ES-I3 (cell line): ENCODE measurements at regions not wholly inside any gene's neighbourhood (a gene's known extent, or its start where the extent isn't known, plus 50 kb on each side); places are given as distances from the start of the nearest gene placed in this dataset.

ENCODE experiments used
- H3K36me3 ChIP-seq: 2 replicates; pipeline ENCODE4 v1.6.1; 2013; ENCODE audit warnings: mild to moderate bottlenecking, low read length, control low read depth, moderate library complexity; ENCODE audit not compliant: insufficient read depth
- H3K4me1 ChIP-seq: 2 replicates; pipeline ENCODE4 v1.6.1; 2013; ENCODE audit warnings: mild to moderate bottlenecking, control low read depth, low read length; ENCODE audit not compliant: insufficient read depth
- H3K9ac ChIP-seq: 2 replicates; pipeline ENCODE4 v1.6.1; 2013; ENCODE audit warnings: low read depth, mild to moderate bottlenecking, low read length, moderate library complexity
- H3K9me3 ChIP-seq: 2 replicates; pipeline ENCODE4 v1.6.1; 2013; ENCODE audit warnings: mild to moderate bottlenecking, low read length, moderate library complexity; ENCODE audit not compliant: control insufficient read depth, insufficient read depth

DNA sequence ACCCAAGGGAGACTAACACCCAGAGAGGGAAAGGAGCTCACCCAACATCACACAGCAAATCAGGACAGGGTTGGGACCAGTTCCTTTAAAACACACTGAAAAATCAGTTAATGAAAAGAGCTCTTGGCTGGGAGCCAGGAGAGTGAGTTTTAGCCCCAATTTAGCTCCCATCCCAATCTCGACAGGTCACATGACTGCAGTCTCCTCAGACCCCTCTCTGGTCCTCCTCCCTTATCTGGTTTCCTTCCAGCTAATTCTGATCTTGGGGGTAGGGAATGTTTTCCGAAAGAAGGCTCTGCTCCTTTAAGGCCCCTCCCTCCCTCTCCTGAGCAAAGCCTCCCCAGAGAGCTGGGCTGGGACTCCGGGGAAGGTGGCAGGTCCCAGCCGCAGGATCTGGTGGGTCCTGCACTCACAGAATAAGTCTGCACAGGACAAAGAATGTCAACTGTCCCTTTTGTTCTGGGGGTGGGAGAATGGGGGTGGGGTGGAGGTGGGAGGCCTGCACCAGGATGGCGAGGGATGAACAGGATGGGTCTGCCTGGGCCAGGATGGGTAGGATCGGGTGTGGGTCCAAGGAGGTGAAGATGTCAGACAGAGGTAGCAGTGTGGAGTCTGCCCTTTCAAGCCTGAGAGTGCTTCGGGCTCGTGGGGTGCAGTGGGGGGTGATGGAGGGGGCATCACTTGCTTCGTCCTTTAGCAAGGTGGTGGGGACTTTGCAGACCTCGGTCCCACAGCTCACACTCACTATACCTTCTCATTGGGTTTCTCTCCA is 57.3 kb upstream of the SSBP3 start:
- H3K4me1 ChIP-seq: peaks cover 63% of the 10 kb centered on the region
- H3K9ac ChIP-seq: no peak overlapping the region
- no peaks in the 10 kb centered on the region for H3K9me3 ChIP-seq
- H3K36me3 ChIP-seq: no peaks in the 10 kb centered on the region

DNA sequence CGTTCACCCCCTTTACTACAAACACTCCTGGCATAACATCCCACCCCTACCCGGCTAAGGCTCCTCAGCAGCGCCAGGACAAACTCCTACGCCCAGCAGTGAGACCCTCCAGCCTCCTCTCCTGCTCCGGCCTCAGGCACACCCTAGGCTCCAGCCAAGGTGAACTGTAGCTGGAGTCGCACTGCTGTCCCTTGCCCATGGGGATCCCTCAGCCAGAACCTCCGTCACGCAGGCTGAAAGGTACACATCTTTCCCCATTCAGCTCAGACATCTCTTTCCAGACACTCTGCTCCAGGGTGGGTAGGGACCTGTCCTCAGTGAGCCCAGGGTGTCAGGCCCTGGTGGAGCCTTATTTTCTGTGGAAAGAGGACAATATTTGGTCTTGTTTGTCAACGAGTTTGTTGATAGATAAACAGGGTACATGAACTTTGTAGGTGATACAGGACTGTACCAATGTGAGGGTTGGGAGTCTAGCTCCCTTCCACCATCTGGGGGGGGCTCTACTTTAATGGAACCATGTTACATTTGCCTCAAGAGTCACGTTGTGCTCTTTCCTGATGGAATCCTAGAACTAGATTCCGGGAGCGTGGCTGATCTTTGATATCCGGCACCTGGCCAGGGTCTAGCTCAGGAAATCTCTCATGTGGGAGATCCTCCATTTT is 56.5 kb upstream of the SSBP3 start:
- Histone ChIP-seq H3K9ac (no peak overlapping the region), H3K4me1 (peaks cover 63% of the 10 kb centered on the region), H3K9me3 (no peaks in the 10 kb centered on the region), H3K36me3 (no peaks in the 10 kb centered on the region)

DNA sequence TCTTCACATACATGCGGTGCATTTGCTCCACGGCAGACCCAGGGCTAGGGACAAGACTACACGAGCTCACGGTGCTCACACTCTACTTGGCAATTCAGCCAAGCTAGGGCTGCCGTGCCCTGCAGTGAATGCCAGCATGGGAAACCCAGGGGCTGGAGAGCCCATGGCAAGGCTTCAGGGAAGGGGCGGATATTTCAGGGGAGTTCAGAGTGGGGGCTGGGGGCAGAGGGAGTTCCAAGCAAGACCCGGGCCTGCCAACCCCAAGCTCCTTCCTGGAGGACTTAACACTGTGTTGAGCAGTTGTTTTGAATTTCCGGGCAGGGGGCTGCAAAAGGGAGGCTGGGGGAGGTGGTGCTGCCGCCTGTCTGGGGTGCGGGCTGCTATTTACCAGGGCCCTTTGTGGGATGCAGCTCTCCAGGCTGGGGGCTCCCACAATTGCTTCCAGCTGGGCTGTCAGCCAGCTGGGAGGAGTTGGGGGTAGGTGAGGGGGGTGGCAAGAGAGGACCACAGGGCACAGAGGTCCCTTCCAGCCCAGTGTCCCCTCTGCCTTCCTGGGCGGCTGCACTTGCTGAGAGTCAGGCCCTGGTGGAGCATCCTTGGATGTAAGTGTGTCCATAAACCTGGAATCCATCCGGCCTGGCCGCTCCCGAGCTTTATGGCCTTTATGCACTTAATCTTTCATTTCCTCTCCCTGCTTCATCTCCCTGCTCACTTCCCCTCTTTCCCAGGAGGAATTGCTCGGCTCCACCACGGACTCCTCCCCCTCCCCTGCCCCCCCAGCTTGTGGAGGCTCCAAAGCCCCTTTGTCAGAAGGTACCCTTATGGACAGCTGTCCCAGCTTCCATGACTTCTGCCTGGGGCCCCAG is 55.8 kb upstream of the SSBP3 start:
- Histone ChIP-seq H3K4me1 (peaks cover 63% of the 10 kb centered on the region), H3K36me3 (no peaks in the 10 kb centered on the region), H3K9ac (no peak overlapping the region), H3K9me3 (no peaks in the 10 kb centered on the region)

DNA sequence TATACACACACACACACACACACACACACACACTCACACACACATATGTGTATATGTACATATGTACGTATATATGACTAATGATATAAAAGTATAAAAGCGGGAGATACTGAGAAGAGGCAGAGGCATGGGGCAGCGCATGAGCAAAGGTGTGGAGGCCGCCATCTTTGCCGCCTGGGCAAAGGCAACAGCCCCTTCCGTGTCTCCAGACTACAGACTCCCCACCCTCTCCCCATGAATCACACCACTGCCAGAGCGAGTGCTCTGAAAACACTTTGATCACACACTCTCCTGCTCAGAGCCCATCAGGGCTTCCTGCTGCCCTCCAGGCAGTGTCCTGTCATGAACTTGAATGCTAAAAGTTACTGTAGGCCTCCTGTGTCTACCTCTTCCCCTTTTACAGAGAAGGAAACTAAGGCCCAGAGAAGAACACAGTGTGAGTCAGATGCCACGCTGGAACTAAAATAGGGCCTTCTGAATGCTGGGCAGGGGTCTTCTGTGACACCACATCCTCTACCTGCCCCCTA is 54.7 kb upstream of the SSBP3 start:
- Histone ChIP-seq H3K36me3 (no peaks in the 10 kb centered on the region), H3K9me3 (no peaks in the 10 kb centered on the region), H3K4me1 (peaks cover 66% of the 10 kb centered on the region), H3K9ac (no peak overlapping the region)

DNA sequence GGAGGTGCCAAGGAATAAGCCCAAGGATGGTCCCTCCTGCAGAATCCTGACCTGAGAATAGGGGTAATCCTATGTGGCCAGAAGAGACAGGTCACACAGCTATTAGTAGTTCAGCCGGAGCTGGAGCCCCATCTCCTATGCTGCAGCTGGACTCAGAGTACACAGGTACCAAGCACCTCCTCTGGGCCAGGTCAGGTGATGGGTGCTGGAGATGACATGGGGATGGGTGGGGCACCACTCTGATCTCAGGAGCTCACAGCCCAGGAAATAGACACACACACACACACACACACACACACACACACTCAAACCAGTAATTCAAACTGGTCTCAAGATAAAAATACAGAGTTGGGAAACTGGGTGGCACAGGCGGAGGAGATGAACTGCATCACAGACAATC is 54.2 kb upstream of the SSBP3 start:
- Histone ChIP-seq H3K9me3 (no peaks in the 10 kb centered on the region), H3K4me1 (peaks cover 62% of the 10 kb centered on the region), H3K9ac (no peak overlapping the region)

DNA sequence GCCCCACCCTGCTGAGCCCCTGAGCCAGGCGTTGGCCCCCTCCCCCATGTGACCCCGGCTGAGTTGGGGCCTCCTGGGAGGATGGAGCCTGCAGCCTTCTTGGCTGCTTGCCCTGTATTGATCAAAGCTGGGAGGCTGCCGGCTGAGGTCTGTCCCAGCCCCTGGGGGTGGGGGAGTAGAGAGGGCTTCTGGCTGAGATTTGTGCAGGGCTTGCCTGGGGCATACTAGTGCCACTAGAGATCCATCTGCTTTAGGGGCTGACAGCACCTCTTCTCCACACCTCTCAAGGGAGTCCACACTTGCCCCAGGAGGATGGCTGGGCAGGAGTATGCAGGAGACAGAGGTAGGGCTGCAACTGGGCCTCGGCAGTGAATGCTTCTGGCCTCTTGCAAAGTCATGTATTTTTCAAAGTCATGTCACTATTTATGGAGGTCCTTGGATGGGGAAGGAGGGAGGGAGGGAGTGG is 53.6 kb upstream of the SSBP3 start:
- Histone ChIP-seq H3K36me3 (no peaks in the 10 kb centered on the region), H3K4me1 (peaks cover 56% of the 10 kb centered on the region), H3K9me3 (no peaks in the 10 kb centered on the region), H3K9ac (no peak overlapping the region)

More for the DNA sequence above, 54.2 kb upstream of the SSBP3 start:
- H3K36me3 ChIP-seq: no peaks in the 10 kb centered on the region

DNA sequence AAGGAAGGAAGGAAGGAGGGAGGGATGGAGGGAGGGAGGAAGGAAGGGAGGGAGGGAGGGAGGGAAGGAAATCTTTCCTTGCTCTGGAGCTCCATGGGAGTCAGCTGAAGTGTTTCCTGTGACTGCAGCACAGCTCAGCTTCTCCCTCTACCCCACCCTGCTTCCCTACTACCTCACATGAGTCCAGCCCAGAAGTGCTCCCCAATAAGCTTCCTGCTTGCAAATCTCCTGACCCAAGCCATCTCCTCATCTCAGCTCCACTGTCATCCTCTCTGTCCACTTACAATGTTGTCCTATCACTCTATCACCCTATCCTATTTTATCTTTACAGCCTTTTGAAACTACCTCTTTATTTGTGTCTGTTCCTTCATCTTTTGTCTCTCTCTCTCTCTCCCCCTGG is 52.9 kb upstream of the SSBP3 start:
- no peaks in the 10 kb centered on the region for H3K9me3 ChIP-seq
- H3K9ac ChIP-seq: no peak overlapping the region
- H3K36me3 ChIP-seq: no peaks in the 10 kb centered on the region
- peaks cover 50% of the 10 kb centered on the region for H3K4me1 ChIP-seq

DNA sequence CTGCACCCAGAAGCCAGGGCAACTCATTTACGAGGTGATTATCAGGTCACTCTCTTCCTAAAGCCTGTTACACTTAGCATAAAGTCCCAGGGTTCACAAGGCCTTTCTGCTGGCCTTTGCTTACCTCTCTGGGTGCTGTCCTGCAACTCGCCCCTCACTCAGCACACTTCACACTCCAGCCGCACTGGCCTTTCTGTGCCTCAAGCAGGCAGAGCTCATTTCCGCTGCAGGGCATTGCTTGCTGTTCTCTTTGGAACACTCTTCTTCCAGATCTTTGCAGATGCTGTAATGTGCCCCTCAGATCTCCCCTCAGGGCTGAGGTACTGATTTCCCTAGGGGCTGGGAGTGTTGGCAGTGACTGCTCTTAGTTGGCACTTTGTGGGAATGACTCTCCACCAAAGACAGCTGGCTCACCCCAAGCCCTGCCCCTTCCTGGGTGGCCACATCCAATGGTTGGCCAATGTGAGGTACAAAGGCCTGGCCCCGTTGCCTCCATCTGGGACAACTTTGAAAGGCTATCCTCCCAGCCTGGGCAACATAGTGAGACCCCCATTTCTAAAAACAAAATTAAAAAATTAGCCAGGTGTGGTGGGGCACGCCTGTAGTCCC is 50.8 kb upstream of the SSBP3 start:
- Histone ChIP-seq H3K36me3 (no peaks in the 10 kb centered on the region), H3K4me1 (peaks cover 29% of the 10 kb centered on the region; the same call in 1 of the 2 replicates), H3K9ac (no peak overlapping the region), H3K9me3 (no peaks in the 10 kb centered on the region)

DNA sequence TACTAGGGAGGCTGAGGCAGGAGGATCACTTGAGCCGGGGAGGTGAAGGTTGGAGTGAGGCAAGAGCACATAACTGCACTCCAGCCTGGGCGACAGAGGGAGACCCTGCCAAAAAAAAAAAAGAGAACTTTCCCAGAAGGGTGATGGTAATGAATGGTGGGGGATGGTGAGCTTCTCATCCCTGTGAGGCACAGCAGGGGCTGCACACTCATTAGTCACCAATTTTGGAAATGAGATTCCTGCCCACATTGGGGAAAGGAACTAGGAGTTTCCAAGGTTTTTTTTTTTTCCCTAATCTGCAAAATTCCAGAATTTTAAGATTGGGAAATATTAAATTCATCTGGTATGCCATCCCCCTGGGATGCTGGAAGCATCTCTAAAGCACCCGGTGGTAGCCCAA is 50.2 kb upstream of the SSBP3 start:
- Histone ChIP-seq H3K4me1 (peaks cover 23% of the 10 kb centered on the region; the same call in 1 of the 2 replicates), H3K9me3 (no peaks in the 10 kb centered on the region), H3K9ac (no peak overlapping the region), H3K36me3 (no peaks in the 10 kb centered on the region)
